Heart left ventricle (tissue), 13 donors: ENCODE measurements at regions not wholly inside any gene's neighbourhood (a gene's known extent, or its start where the extent isn't known, plus 50 kb on each side); places are given as distances from the start of the nearest gene placed in this dataset.

Source experiments
- CTCF ChIP-seq, 12 donors: fragments of 200-600 bp; sonication (generic) in 4 of 12; IDR thresholded peaks; one replicate each; pipeline versions ENCODE4 v1.5.0 to v1.8.0; 2018 to 2022; ENCODE audit warnings: antibody characterized with exemption in 12 of 12, mild to moderate bottlenecking in 5 of 12
- POLR2A ChIP-seq, 2 donors: fragments of 450-650 bp; IDR thresholded peaks; one replicate each; pipeline ENCODE4 v1.6.1; 2017; ENCODE audit warnings: antibody characterized with exemption in 2 of 2, mild to moderate bottlenecking in 2 of 2, moderate library complexity in 2 of 2
- donor health status: ischemic (EF 13 %, LVEDD 7.1; RV severe dilation, severe dysfunction).
- donor health status: DM: no; HTN: yes; CAD: no.
- donor health status: DM: no; HTN: no; CAD: no.
- donor health status: ischemic (EF 25% LVEDD 6.9; RV normal size, moderate dysfunction).
- donor health status: ischemic (EF 25% LVEDD 5.7; RV mildly dilated, moderate dysfunction).
- donor health status: ischemic (EF 35%, LVEDD 5.7; RV mildly dilated, moderate dysfunction).
- donor health status: nonischemic (EF 11% LVEDD 7.7; RV severe dilation, severe dysfunction).
- donor health status: DM: yes; HTN: yes; CAD: no.
- donor health status: PGD.
- donor health status: ischemic (EF 29% LVEDD 5.4; RV normal size, mild dysfunction).
- donor health status: nonischemic (EF 23%, LVEDD 6.1; RV moderate dilation, normal function).

- no peak for TF ChIP-seq CTCF (IDR thresholded peaks at IDR 0.05)
- TF ChIP-seq POLR2A (IDR thresholded peaks at IDR 0.05) = no peak
Measured at GRCh38 chr12:74382983-74383382, 154.7 kb upstream of the ATXN7L3B start.
